Activated CD8-positive, alpha-beta T cell treated with anti-CD3 and anti-CD28 coated beads for 36 hours (primary cell): ENCODE measurements at regions not wholly inside any gene's neighbourhood (a gene's known extent, or its start where the extent isn't known, plus 50 kb on each side); places are given as distances from the start of the nearest gene placed in this dataset.
"Not testable (repeated sequence)": the region's sequence is repeated elsewhere in the genome, so short reads cannot be mapped to it uniquely, and the experiment has no call there.

Experiments used
- ATAC-seq: fragments of 200-7000 bp; cut with Tn5 transposase; one replicate; pipeline ENCODE4 v1.10.0; 2021; ENCODE audit warnings: mild to moderate bottlenecking, moderate library complexity
- CTCF ChIA-PET: fragments of 350-600 bp; sonication (Branson Sonifier 250); formaldehyde crosslinking; loops from one replicate; lab custom pipeline; 2021; ENCODE audit warnings: antibody characterized with exemption; lab: Charles Lee
- POLR2A ChIA-PET: fragments of 350-600 bp; sonication (Branson Sonifier 250); formaldehyde crosslinking; loops from one replicate; lab custom pipeline; 2021; ENCODE audit warnings: antibody characterized with exemption; lab: Charles Lee
- DNase-seq: peaks from one replicate; pipeline ENCODE4 v3.0.0-alpha.2; 2020
- H3K27ac Mint-ChIP-seq: one replicate; pipeline ENCODE4 v1.8.0; 2021; ENCODE audit warnings: mild to moderate bottlenecking, mixed read lengths
- H3K27me3 Mint-ChIP-seq: one replicate; pipeline ENCODE4 v1.8.0; 2021; ENCODE audit warnings: mixed read lengths
- H3K36me3 Mint-ChIP-seq: one replicate; pipeline ENCODE4 v1.8.0; 2021; ENCODE audit warnings: low read depth, mixed read lengths
- H3K4me1 Mint-ChIP-seq: one replicate; pipeline ENCODE4 v1.8.0; 2021; ENCODE audit warnings: low read depth, mixed read lengths
- H3K4me3 Mint-ChIP-seq: one replicate; pipeline ENCODE4 v1.8.0; 2021; ENCODE audit warnings: mild to moderate bottlenecking, moderate library complexity, mixed read lengths
- H3K9me3 Mint-ChIP-seq: one replicate; pipeline ENCODE4 v1.8.0; 2021; ENCODE audit warnings: mixed read lengths
- intact Hi-C: fragments of 100-400 bp; cut with micrococcal nuclease; formaldehyde crosslinking; loops from one replicate; pipeline ENCODE4 v1.10.0; 2022

DNA sequence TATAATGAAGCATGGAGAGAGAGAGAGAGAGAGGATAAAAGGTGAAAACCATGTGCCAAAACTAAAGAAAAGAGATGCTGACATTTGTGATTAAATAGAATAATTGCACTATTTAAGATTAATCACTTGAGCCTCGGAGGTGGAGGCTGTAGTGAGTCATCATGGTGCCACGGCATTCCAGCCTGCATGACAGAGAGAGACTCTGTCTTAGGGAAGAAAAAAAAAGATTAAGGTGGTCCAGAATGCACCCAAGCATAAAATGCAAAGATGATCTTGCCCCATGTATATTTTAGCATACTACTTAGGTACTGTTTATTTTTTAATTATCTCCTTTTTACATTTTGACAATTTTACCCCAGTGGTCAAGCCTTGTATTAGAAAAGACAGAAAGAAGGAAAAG is 742.5 kb downstream of the SPATA31A1 start:
- H3K4me1 Mint-ChIP-seq, intact Hi-C loops, DNase-seq, H3K27ac Mint-ChIP-seq, POLR2A ChIA-PET, H3K4me3 Mint-ChIP-seq, ATAC-seq, CTCF ChIA-PET, H3K27me3 Mint-ChIP-seq, H3K9me3 Mint-ChIP-seq, H3K36me3 Mint-ChIP-seq: not testable (repeated sequence)

DNA sequence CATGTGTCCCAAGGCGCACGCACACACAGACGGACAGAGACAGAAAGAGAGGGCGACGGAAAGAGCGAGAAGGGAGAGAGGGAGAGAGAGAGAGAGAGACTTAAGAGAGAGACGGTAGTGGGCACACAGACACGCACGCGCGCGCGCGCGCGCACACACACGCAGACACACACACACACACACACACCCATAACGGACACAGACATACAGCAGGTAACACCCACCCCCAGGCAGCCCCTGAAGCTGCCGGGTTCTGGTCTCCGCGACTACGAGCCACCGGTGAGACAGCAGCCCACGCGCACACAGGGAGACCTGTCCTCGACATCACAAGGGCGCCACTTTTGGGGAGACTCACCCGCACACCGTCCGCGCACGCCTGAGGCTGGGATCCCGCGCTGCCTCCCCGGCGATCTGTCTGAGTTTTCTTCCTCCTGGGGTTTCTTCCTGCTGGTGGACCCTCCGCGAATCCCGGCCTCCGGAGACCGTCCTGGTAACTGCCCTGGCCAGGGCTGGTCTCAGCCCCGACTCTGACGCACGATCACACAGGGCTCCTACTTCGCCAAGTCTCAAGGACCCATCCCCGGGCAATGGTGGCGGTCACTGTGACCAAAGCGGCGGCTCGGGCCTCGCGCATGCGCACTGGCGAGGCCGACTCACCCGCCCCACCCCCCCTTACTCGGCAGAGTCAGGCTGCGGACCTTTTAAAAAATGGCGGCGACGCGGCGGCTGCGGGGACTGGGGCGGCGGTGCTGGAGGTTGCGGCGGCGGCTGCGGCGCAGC is 750.7 kb downstream of the SPATA31A1 start:
- intact Hi-C loops, H3K27me3 Mint-ChIP-seq, H3K36me3 Mint-ChIP-seq, H3K9me3 Mint-ChIP-seq, H3K4me1 Mint-ChIP-seq, POLR2A ChIA-PET, H3K27ac Mint-ChIP-seq, CTCF ChIA-PET: not testable (repeated sequence)
- H3K4me3 Mint-ChIP-seq, result peak overlapping the region; percentile 73
- DNase-seq, result peak; percentile 47
- peak; percentile 62 for ATAC-seq

DNA sequence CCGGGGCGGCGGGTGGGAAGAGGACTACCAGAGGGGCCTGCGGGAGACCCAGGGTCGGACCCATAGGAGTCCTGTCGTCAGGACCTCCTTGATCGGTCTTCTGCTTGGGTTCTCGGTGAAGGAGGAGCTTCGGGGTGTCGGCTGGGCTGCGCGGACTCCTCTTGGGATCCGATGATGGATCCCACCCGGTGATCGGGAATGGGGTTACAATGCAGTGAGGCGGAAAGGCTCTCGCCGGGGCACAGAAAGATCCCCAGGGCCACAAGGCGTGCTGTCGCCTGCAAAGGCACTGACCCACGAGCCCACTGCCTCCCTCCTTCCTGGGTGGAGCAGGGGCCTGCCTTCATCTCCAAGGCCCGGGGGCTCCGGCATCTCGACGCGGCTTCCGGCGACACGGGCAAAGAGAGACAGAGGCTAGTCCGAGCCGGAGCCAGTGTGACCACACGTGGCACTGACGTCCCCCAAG is 751.3 kb downstream of the SPATA31A1 start:
- DNase-seq, H3K27me3 Mint-ChIP-seq, POLR2A ChIA-PET, intact Hi-C loops, ATAC-seq, H3K36me3 Mint-ChIP-seq, H3K9me3 Mint-ChIP-seq, CTCF ChIA-PET, H3K4me3 Mint-ChIP-seq, H3K4me1 Mint-ChIP-seq, H3K27ac Mint-ChIP-seq: not testable (repeated sequence)

DNA sequence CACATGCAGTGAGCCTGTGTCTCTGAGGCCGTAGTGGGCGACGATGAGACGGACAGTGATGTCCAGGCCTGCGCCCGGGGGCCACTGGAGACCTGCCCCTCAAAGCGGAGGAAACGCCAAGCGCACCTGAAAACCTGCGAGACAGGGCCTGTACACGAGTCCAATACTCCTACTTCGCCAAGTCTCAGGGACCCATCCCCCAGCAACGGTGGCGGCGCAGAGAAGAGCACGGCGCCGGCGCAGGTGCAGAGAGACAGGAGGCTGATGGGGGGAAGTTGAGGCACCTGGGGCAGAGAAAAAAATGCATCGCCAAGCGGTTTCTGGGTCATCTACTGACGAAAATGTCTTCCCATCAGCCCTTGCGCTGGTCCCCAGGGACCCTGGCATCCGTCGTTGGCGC is 751.8 kb downstream of the SPATA31A1 start:
- not testable (repeated sequence) for DNase-seq

DNA sequence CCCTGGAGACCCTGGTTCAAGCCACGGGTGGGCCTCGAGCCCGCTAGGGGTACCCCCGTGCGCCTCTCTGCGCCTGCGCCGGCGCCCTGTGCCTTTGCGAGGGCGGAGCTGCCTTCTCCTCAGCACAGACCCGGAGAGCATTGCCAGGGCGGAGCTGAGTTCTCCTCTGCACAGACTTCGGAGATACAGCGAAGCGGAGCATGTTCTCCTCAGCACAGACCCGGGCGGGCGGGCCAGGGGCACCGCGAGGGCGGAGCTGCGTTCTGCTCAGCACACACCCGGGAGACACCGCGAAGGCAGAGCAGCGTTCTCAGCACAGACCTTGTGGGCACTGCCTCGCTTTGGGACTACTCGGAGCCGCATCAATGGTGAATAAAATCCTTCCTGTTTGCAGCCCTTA is 753.0 kb downstream of the SPATA31A1 start:
- H3K9me3 Mint-ChIP-seq, POLR2A ChIA-PET, H3K4me1 Mint-ChIP-seq, intact Hi-C loops, H3K4me3 Mint-ChIP-seq, DNase-seq, H3K27ac Mint-ChIP-seq, ATAC-seq, H3K27me3 Mint-ChIP-seq, H3K36me3 Mint-ChIP-seq, CTCF ChIA-PET: not testable (repeated sequence)

More for the DNA sequence above, 751.8 kb downstream of the SPATA31A1 start:
- H3K4me1 Mint-ChIP-seq, H3K27me3 Mint-ChIP-seq, H3K9me3 Mint-ChIP-seq, H3K27ac Mint-ChIP-seq, H3K36me3 Mint-ChIP-seq, ATAC-seq, CTCF ChIA-PET, POLR2A ChIA-PET, intact Hi-C loops, H3K4me3 Mint-ChIP-seq: not testable (repeated sequence)

DNA sequence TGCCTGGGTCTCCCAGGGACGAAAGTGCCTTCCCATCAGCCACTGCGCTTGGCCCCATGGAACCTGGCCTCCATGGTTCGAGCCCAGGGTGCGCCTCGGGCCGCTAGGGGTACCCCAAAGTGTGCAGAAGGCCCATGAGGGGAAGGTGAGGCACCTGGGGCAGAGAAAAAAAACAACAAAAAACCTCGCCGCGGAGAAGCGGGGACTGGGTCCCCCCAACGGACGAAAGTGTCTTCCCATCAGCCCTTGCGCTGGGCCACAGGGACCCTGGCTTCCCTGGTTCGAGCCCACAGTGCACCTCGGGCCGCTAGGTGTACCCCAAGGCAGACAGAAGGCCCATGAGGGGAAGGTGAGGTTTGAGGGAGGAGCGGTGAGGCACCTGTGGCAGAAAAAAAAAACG is 755.3 kb downstream of the SPATA31A1 start:
- intact Hi-C loops, H3K27me3 Mint-ChIP-seq, CTCF ChIA-PET, H3K9me3 Mint-ChIP-seq, H3K36me3 Mint-ChIP-seq, DNase-seq, ATAC-seq, H3K4me1 Mint-ChIP-seq, H3K27ac Mint-ChIP-seq, H3K4me3 Mint-ChIP-seq, POLR2A ChIA-PET: not testable (repeated sequence)

DNA sequence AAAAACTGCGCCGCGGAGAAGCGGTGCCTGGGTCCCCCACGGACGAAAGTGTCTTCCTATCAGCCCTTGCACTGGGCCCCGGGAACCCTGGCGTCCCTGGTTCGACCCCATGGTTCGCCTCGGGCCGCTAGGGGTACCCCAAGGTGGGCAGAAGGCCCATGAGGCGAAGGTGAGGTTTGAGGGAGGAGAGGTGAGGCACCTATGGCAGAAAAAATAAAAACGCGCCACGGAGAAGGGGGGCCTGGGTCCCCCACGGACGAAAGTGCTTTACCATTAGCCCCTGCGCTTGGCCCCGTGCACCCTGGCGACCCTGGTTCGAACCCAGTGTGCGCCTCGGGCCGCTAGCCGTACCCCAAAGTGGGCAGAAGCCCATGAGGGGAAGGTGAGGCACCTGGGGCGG is 756.1 kb downstream of the SPATA31A1 start:
- H3K4me1 Mint-ChIP-seq, intact Hi-C loops, H3K27ac Mint-ChIP-seq, CTCF ChIA-PET, POLR2A ChIA-PET, DNase-seq, H3K27me3 Mint-ChIP-seq, H3K9me3 Mint-ChIP-seq, H3K36me3 Mint-ChIP-seq, H3K4me3 Mint-ChIP-seq, ATAC-seq: not testable (repeated sequence)

DNA sequence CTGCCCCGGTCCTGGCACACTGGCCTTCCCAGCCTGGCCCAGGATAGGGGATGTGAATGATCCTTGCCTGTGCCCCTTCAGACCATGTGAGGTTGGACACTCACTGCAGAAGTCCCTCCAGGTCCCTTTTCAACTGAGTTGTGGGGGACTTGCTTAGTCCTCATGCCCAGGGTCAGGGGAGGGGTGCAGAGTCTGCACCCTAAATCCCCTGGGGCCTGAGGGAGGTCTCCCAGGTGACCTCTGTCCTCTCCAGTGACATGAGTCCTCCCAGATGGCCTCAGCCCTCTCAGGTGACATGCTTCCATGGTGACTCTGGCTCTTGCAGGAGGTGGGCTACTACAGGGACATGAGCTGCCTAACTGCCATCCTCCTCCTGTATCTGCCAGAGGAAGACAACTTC is 775.1 kb downstream of the SPATA31A1 start:
- CTCF ChIA-PET, DNase-seq, H3K4me3 Mint-ChIP-seq, ATAC-seq, H3K9me3 Mint-ChIP-seq, H3K27me3 Mint-ChIP-seq, H3K4me1 Mint-ChIP-seq, intact Hi-C loops, H3K36me3 Mint-ChIP-seq, H3K27ac Mint-ChIP-seq, POLR2A ChIA-PET: not testable (repeated sequence)

DNA sequence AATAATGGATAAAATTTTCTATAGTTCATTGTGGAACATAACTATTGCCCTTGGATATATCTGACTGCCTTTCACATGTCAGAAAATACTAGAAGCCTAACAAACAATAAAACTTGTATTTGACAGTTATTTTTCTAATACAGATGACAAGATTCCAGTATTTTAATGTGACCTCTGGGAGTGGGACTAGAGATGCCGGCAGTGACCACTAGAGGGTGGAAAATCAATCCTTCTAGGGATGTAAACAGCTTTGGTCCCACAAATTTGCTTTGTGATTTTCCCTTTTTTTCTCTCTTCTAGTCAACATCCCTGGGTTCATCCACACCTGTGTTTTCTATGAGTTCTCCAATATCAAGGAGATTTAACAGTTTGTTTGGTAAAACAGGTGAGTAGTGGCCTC is 813.7 kb downstream of the SPATA31A1 start:
- H3K36me3 Mint-ChIP-seq, H3K27ac Mint-ChIP-seq, H3K4me3 Mint-ChIP-seq, intact Hi-C loops, H3K9me3 Mint-ChIP-seq, H3K27me3 Mint-ChIP-seq, CTCF ChIA-PET, H3K4me1 Mint-ChIP-seq, DNase-seq, POLR2A ChIA-PET, ATAC-seq: not testable (repeated sequence)

DNA sequence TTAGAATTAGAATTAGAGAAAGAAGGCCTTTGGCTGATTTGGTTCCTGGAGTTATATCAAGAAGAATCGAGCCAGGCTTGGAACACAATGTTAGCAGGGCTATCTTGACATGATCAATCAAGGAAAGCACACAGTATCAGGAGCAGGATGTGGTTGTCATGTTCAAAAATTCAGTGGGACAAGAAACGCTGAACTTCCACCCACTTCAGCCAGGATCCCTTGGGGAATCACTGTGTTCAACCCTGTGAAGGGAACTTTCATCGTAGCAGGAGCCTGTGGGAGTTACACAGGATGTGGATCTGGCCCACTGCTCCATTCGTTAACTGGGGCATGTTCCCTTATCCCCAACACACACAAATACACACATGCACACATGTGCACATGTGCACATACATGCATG is 817.8 kb downstream of the SPATA31A1 start:
- H3K36me3 Mint-ChIP-seq, ATAC-seq, intact Hi-C loops, H3K27ac Mint-ChIP-seq, CTCF ChIA-PET, DNase-seq, H3K4me1 Mint-ChIP-seq, H3K4me3 Mint-ChIP-seq, POLR2A ChIA-PET, H3K9me3 Mint-ChIP-seq, H3K27me3 Mint-ChIP-seq: not testable (repeated sequence)

DNA sequence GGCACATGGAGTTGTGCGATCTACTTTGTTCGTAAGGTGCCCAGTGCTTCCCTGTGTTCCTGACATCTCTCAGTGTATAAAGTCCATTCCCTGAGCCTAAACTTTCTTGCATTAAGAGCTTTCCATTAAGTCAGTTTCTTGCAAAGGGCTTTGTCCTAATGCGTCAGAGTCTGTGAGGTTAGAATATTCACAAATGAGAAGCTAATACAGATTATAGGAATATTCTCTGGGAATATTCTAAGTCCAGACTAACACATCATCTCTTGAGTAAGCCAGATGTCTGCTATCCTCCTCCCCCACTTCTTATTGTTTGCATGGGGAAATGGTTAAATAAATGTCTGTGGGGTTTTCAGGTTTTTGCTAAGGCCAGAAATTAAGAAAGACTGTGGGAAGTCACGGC is 818.6 kb downstream of the SPATA31A1 start:
- POLR2A ChIA-PET, H3K27ac Mint-ChIP-seq, DNase-seq, ATAC-seq, H3K4me1 Mint-ChIP-seq, H3K36me3 Mint-ChIP-seq, H3K4me3 Mint-ChIP-seq, CTCF ChIA-PET, H3K27me3 Mint-ChIP-seq, H3K9me3 Mint-ChIP-seq, intact Hi-C loops: not testable (repeated sequence)

DNA sequence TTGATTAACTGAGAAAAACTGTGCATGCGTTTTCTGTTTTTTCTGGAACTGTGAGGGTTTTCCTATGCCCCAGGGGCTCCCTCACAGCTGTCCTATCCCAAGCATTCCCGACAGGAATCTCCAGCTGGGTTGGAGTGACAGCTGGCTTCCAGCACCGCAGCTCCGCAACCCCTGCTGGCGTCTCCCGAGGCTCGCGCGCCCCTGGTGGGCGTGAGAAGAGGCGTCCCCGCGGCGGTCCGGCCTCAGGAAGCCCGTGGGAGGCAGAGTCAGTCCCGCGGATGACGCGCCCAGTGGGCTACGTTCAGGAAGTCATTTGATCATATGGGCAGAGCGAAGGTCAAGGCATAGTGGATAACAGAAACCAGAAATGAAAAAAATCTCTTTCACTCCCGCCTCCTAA is 821.9 kb downstream of the SPATA31A1 start:
- intact Hi-C loops, H3K9me3 Mint-ChIP-seq, H3K36me3 Mint-ChIP-seq, H3K4me1 Mint-ChIP-seq, H3K27ac Mint-ChIP-seq, POLR2A ChIA-PET, DNase-seq, CTCF ChIA-PET, H3K4me3 Mint-ChIP-seq, ATAC-seq, H3K27me3 Mint-ChIP-seq: not testable (repeated sequence)
